ENCODE measurements at regions not wholly inside any gene's neighbourhood (a gene's known extent, or its start where the extent isn't known, plus 50 kb on each side); places are given as distances from the start of the nearest gene placed in this dataset.

DNA sequence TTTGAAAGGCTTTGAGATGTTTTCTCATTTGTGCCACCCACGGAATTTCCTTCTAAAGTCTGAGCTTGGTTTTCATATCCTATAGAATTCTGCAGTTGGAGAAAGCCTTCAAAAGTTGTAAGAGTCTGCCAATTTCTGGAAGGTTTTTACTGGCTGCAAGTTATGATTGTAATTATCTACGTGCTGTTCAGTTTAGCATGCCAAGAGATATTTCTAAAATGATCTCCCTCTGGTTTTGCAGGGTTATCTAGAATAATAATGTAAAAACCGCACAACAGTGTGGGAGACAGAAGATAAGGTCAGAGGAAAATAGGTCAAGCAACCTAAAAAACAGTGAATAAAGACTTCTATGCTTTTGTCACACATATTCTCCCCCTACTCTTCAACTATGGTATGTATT lies 69.3 kb downstream of the MTERF1 start:
- TF ChIP-seq, protein P1, sequence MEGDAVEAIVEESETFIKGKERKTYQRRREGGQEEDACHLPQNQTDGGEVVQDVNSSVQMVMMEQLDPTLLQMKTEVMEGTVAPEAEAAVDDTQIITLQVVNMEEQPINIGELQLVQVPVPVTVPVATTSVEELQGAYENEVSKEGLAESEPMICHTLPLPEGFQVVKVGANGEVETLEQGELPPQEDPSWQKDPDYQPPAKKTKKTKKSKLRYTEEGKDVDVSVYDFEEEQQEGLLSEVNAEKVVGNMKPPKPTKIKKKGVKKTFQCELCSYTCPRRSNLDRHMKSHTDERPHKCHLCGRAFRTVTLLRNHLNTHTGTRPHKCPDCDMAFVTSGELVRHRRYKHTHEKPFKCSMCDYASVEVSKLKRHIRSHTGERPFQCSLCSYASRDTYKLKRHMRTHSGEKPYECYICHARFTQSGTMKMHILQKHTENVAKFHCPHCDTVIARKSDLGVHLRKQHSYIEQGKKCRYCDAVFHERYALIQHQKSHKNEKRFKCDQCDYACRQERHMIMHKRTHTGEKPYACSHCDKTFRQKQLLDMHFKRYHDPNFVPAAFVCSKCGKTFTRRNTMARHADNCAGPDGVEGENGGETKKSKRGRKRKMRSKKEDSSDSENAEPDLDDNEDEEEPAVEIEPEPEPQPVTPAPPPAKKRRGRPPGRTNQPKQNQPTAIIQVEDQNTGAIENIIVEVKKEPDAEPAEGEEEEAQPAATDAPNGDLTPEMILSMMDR (IDR thresholded peaks at IDR 0.05), result no peak
- no peak for TF ChIP-seq POLR2A (IDR thresholded peaks at IDR 0.05)
- Histone ChIP-seq H3K4me1 (replicated peaks in 1 of 2) (no peaks in the 10 kb centered on the region), H3K27me3 (no peaks in the 10 kb centered on the region), H3K36me3 (replicated peaks in 1 of 2) (no peaks in the 10 kb centered on the region), H3K4me3 (no peak overlapping the region), H3K9me3 (replicated peaks in 1 of 3) (no peaks in the 10 kb centered on the region), H3K27ac (no peak overlapping the region)
- intact Hi-C loops (cut with DNase I), result no loop called here
- DNase-seq, result no peak
- WGBS, 4 donors, result 50 to 64% (median 54%) methylated on average over 3 of the region's 3 CpGs

DNA sequence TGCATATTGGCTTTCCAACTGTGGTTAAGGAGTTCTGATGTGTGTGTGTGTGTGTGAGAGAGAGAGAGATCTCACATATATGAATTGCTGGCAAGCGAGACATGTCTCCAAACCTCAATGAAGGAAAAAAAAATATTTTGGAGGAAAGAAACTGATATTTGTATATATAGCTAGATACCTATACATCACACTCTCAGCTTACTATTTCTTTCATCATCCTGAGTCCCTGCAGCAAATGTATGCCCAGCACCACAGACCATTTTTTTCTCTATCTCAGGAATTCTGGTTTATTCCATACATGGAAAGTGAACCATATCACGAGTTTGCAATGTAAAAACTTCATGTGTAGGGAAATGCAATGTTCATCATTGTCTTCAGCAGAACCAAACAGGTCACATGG lies 68.9 kb downstream of the MTERF1 start:
- no peaks in the 10 kb centered on the region for H3K36me3 ChIP-seq (replicated peaks in 1 of 2)
- no peak overlapping the region for H3K27ac ChIP-seq
- TF ChIP-seq, protein P1 (IDR thresholded peaks at IDR 0.05), result no peak
- TF ChIP-seq POLR2A (IDR thresholded peaks at IDR 0.05), result no peak
- H3K9me3 ChIP-seq (replicated peaks in 1 of 3), result no peaks in the 10 kb centered on the region
- 82 to 87% (median 84%) methylated on average over 2 of the region's 2 CpGs for WGBS, 4 donors
- DNase-seq, result no peak
- no peaks in the 10 kb centered on the region for H3K27me3 ChIP-seq
- intact Hi-C loops (cut with DNase I), result no loop called here
- no peak overlapping the region for H3K4me3 ChIP-seq
- no peaks in the 10 kb centered on the region for H3K4me1 ChIP-seq (replicated peaks in 1 of 2)

GRCh38 chr7:91812388-91812787 lies 68.1 kb downstream of the MTERF1 start:
- Histone ChIP-seq H3K4me3 (no peak overlapping the region), H3K9me3 (replicated peaks in 1 of 3) (no peaks in the 10 kb centered on the region), H3K4me1 (replicated peaks in 1 of 2) (no peaks in the 10 kb centered on the region), H3K36me3 (replicated peaks in 1 of 2) (no peaks in the 10 kb centered on the region), H3K27ac (no peak overlapping the region), H3K27me3 (no peaks in the 10 kb centered on the region)
- TF ChIP-seq, protein P1 (IDR thresholded peaks at IDR 0.05), result no peak
- TF ChIP-seq POLR2A (IDR thresholded peaks at IDR 0.05), result no peak
- 42 to 63% (median 58%) methylated on average over 3 of the region's 3 CpGs for WGBS, 4 donors
- intact Hi-C loops (cut with DNase I), result no loop called here
- DNase-seq, result no peak

GRCh38 chr7:91814189-91814588 lies 66.3 kb downstream of the MTERF1 start:
- Histone ChIP-seq H3K36me3 (replicated peaks in 1 of 2) (no peaks in the 10 kb centered on the region), H3K27me3 (no peaks in the 10 kb centered on the region), H3K4me3 (no peak overlapping the region), H3K27ac (no peak overlapping the region), H3K9me3 (replicated peaks in 1 of 3) (no peaks in the 10 kb centered on the region), H3K4me1 (replicated peaks in 1 of 2) (no peaks in the 10 kb centered on the region)
- TF ChIP-seq, protein P1 (IDR thresholded peaks at IDR 0.05), result no peak
- TF ChIP-seq POLR2A (IDR thresholded peaks at IDR 0.05), result no peak
- WGBS, 4 donors, result 81 to 91% (median 88%) methylated on average over 1 of the region's 1 CpG
- intact Hi-C loops (cut with DNase I), result no loop called here
- no peak for DNase-seq

Data from adrenal gland (tissue), 9 donors.